PC-9 (cell line): ENCODE measurements at regions not wholly inside any gene's neighbourhood (a gene's known extent, or its start where the extent isn't known, plus 50 kb on each side); places are given as distances from the start of the nearest gene placed in this dataset.

Experiments used
- EZH2 ChIP-seq: fragments of 200-600 bp; sonication (generic); IDR thresholded peaks from 2 replicates; pipeline ENCODE4 v1.8.0; 2017; ENCODE audit warnings: antibody characterized with exemption, low read depth
- TF ChIP-seq, protein P1 (sequence below): fragments of 200-600 bp; sonication (generic); conservative IDR thresholded peaks from 2 replicates; pipeline ENCODE4 v1.6.1; 2017; ENCODE audit warnings: mixed run types, antibody characterized with exemption, mild to moderate bottlenecking, moderate library complexity

DNA sequence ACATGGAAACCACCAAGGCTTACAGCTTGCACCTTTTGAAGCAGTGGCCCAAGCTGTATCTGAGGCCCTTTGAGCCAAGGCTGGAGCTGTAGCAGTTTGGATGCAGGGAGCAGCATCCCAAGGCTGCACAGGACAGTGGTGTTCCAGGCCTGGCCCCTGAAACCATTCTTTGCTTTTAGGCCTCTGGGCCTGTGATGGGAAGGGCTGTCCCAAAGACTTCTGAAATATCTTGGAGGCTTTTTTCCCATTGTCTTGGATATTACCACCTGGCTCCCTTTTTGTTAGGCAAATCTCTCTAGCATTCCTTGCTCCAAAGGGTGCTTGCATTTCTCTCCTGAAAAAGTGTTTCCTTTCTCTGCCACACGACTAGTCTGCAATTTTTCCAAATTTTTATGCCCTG lies 302.8 kb upstream of the MDFIC2 start:
- TF ChIP-seq, protein P1, sequence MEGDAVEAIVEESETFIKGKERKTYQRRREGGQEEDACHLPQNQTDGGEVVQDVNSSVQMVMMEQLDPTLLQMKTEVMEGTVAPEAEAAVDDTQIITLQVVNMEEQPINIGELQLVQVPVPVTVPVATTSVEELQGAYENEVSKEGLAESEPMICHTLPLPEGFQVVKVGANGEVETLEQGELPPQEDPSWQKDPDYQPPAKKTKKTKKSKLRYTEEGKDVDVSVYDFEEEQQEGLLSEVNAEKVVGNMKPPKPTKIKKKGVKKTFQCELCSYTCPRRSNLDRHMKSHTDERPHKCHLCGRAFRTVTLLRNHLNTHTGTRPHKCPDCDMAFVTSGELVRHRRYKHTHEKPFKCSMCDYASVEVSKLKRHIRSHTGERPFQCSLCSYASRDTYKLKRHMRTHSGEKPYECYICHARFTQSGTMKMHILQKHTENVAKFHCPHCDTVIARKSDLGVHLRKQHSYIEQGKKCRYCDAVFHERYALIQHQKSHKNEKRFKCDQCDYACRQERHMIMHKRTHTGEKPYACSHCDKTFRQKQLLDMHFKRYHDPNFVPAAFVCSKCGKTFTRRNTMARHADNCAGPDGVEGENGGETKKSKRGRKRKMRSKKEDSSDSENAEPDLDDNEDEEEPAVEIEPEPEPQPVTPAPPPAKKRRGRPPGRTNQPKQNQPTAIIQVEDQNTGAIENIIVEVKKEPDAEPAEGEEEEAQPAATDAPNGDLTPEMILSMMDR = no peak
- TF ChIP-seq EZH2 = no peak
